Neural progenitor cell (in vitro differentiated cells): ENCODE measurements at regions not wholly inside any gene's neighbourhood (a gene's known extent, or its start where the extent isn't known, plus 50 kb on each side); places are given as distances from the start of the nearest gene placed in this dataset.

Experiments used
- EZH2 ChIP-seq: fragments of 200-600 bp; sonication (generic); IDR thresholded peaks from 2 replicates; pipeline ENCODE4 v1.6.1; 2017; ENCODE audit warnings: antibody characterized with exemption, mild to moderate bottlenecking, moderate library complexity
- EZH2phosphoT487 ChIP-seq: fragments of 200-600 bp; sonication (generic); IDR thresholded peaks from 2 replicates; pipeline ENCODE4 v1.6.1; 2017; ENCODE audit warnings: antibody characterized with exemption
- TF ChIP-seq, protein P1 (sequence below): fragments of 200-600 bp; sonication (generic); IDR thresholded peaks from 2 replicates; pipeline ENCODE4 v1.5.1; 2017; ENCODE audit warnings: antibody characterized with exemption, mild to moderate bottlenecking

DNA sequence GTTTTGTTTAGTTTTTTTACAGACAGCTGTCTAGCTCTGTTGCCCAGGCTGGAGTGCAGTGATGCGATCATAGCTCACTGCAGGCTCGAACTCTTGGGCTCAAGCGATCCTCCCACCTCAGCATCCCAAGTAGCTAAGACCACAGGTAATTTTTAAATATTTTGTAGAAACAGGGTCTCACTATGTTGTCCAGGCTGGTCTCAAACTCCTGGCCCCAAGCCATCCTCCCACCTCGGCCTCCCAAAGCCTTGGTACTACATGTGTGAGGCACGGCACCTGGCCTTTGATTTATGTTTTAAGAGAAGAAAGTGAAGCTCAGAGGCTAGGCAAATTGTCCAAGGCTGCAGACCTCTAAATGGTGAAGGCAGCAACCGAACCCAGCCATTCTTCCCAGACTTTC is 98.6 kb upstream of the SVIL start:
- TF ChIP-seq, protein P1, sequence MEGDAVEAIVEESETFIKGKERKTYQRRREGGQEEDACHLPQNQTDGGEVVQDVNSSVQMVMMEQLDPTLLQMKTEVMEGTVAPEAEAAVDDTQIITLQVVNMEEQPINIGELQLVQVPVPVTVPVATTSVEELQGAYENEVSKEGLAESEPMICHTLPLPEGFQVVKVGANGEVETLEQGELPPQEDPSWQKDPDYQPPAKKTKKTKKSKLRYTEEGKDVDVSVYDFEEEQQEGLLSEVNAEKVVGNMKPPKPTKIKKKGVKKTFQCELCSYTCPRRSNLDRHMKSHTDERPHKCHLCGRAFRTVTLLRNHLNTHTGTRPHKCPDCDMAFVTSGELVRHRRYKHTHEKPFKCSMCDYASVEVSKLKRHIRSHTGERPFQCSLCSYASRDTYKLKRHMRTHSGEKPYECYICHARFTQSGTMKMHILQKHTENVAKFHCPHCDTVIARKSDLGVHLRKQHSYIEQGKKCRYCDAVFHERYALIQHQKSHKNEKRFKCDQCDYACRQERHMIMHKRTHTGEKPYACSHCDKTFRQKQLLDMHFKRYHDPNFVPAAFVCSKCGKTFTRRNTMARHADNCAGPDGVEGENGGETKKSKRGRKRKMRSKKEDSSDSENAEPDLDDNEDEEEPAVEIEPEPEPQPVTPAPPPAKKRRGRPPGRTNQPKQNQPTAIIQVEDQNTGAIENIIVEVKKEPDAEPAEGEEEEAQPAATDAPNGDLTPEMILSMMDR: no peak
- no peak for TF ChIP-seq EZH2phosphoT487
- no peak for TF ChIP-seq EZH2
